ENCODE measurements at regions not wholly inside any gene's neighbourhood (a gene's known extent, or its start where the extent isn't known, plus 50 kb on each side); places are given as distances from the start of the nearest gene placed in this dataset.
"Not testable (repeated sequence)": the region's sequence is repeated elsewhere in the genome, so short reads cannot be mapped to it uniquely, and the experiment has no call there.

GRCh38 chr18:8995096-8995495 lies 107.4 kb upstream of the NDUFV2 start:
- no peak for DNase-seq

DNA sequence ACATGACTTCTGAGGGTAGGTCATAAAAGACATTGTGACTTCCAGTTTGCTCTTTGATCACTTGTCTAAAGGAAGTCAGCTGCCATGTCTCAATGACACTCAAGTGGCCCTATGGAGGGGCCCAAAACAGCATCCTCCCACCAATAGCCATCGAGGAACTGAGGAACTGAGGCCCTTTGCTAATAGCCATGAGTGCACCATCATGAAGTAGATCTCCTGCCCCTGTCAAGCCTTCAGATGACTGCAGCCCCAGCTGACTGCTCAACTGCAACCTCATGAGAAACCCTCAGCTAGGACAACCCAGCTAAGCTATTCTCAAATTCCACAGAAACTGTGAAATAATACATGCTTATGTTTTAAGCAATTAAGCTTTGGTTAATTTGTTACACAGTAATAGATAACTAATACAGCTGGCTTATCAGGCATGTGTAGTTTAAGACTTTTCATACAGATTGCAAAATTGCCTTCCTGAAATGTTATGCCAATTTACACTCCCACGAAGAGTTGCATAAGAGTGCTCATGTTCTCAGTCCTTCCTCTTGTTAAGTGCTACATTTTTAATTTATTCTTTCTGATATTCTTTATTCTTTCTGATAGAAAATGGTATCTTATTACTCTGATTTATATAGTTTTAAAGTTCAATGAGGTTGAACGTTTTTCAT lies 105.6 kb upstream of the NDUFV2 start:
- DNase-seq, result no peak

DNA sequence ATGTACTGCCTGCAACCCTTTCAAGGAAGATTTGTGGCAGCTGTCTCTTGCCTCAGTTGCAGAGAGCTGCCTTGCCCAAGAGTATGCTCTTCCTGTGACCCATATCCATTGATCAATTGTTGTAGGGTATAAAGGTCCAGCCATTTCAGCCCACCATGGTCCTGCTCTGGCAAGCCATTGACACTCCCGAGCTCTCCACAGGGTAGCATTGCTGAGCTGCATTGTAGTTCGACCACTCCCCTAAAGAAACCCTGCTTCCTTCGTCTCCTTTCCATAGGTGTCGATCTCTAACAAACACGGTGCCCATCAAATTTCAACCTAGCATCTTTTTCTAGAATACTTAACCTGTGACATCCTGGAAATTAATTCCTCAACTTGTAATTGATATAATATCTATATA lies 104.9 kb upstream of the NDUFV2 start:
- DNase-seq, result no peak

DNA sequence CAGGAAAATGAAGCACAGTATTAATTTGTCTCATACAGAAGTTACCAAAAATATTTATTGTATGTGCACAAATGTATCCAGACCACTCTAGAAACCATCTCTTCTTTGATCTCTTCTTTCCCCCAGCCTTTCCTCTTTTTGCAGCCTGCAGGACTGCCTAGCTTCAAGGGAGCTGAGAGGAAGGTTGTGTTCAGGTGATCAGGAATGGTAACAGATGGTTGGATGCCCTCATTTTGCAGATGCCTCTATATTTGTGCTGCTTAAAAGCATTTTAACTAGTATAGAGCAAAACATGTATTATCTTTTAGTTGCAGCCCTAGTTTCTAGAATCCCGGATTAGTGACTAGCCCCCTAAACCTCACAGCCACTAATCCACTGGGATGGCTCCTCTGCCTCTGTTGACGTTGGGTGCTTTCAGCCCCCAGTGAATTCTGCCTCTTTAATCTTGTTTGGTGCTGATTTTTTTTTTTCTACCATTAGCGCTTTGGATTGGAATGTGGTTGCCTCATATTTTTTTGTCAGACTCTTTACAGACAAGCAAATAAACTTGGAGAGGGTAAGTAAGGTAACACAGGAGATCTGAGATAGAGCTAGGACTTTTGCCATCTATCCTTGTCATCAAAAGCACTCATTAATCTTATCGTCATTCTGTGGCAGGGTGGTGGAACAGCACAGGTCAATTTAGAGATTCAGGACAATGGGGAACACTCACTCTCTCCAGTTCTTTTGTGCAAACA lies 103.8 kb upstream of the NDUFV2 start:
- no peak for DNase-seq

DNA sequence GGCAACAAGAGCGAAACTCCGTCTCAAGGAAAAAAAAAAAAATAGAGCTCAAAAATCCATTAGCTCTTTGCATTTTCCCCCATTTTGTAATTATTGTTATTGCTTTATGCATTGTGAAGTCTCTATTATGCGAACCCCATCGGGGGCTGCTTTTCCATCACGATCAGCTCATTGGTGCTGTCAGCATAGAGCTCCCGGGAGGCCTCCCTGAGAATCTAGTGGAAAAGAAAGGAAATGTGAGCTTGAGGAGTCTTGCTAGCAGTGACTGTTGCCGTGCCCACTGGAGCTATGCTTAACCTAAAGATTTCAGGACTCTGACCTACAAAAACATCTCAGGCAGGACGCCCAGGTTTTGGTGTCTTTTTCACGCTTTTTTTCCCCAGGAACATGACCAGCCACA lies 102.6 kb upstream of the NDUFV2 start:
- no peak for DNase-seq

DNA sequence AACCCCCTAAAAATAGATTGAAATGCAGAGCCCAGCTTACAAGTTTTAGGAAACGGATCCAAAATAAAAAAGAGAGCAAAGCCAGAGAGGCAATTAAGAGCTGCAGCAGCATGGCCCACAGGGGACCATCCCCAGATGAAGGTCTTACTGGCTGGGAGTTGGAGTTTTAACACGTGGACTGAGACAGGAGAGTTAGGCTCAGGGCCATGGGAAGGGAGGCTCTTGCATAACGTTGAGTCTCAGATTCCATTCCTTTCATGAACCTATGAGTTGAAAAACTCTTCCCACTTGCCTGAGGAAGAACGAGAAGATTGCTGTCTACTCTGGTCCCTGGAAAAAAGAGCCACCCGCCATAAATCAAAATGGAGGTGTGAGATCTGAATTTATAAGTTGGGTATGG lies 101.8 kb upstream of the NDUFV2 start:
- DNase-seq, result no peak

GRCh38 chr18:9001209-9001608 lies 101.3 kb upstream of the NDUFV2 start:
- DNase-seq, result no peak

DNA sequence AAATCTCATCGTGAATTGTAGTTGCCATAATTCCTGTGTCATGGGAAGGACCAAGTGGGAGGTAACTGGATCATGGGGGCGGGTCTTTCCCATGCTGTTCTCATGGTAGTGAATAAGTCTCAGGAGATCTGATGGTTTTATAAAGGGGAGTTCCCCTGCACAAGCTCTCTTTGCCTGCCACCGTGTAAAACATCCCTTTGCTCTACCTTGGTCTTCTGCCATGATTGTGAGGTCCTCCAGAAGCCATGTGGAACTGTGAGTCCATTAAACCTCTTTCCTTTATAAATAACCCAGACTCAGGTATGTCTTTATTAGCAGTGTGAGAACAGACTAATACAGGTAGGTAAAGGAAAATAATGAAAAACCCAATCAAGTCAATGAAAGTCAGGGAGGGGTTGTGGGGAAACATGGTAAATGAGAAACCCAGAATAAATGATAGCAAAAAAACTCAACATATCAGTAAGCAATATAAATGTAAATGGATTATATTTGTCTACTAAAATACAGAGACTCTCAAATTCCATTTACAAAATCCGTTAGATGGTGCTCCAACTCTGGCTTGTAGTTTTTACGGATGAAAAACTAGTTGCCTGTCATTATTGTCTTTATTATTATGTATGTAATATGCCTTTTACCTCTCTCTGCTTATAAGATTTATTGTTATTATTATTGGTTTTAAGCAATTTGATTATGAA lies 98.9 kb upstream of the NDUFV2 start:
- DNase-seq, result no peak

GRCh38 chr18:9004308-9004707 lies 98.2 kb upstream of the NDUFV2 start:
- DNase-seq, result not testable (repeated sequence)

DNA sequence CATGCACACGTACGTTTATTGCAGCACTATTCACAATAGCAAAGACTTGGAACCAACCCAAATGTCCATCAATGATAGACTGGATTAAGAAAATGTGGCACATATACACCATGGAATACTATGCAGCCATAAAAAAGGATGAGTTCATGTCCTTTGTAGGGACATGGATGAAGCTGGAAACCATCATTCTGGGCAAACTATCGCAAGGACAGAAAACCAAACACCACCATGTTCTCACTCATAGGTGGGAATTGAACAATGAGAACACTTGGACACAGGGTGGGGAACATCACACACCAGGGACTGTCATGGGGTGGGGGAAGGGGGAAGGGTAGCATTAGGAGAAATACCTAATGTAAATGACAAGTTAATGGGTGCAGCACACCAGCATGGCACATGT lies 94.8 kb upstream of the NDUFV2 start:
- not testable (repeated sequence) for DNase-seq

DNA sequence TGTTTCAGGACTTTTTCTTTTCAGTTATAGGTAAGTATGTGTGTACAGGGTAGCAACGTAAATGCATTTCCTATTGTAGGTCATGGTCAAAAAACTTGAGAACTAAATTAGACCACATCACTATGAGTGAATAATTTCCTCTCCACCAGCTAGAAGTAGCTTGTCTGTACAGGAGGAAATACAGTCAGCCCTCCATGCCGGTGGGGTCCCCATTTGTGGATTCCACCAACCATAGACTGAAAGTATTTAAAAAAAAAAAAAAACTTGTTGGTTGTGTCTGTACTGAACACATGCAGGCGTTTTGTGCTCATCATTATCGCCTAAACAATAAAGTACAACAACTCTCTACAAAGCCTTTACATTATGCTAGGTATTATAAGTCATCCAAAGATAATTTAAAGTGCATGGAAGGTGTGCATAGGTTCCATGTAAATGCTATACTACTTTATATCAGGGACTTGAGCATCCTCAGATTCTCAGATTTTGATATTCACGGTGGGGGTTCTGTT lies 94.2 kb upstream of the NDUFV2 start:
- no peak for DNase-seq

GRCh38 chr18:9008709-9009635 lies 93.5 kb upstream of the NDUFV2 start:
- no peak for DNase-seq

DNA sequence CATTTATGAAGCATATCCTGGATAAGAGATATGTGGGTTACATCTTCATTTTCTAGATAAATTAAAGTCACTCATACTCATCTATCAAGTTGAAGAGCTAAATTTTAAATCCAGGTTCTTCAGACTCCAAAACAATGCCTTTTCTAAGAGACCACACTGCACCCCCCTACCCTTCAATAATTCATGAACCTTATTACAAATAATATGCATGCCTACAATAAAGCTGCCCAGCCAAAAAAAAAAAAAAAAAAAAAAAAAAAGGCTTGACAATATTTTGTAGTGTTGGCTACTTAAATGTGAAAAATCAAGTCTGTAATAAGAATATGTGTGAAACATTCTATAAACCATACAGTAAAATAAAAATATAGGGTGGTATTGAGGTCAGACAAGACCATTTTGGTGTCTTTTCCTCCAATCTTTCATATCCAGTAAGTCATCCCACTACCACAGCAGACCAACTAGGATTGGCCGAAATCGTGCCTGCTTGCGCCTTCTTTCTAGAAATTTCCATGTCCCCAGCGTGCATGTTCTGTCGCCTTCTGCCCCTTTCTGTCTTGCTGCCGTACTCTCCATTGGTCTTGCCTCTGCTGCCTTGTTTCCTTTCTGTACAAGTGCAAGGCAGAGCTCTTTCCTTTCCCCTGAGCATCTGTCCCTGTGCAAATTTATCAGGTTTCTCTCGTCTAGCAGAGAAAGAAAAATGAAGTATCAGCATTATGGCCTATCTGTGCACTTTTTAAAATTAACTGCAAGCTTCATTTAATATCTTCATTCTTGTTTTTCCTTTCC lies 92.6 kb upstream of the NDUFV2 start:
- DNase-seq, result no peak

GRCh38 chr18:9011431-9011830 lies 91.1 kb upstream of the NDUFV2 start:
- DNase-seq, result no peak

DNA sequence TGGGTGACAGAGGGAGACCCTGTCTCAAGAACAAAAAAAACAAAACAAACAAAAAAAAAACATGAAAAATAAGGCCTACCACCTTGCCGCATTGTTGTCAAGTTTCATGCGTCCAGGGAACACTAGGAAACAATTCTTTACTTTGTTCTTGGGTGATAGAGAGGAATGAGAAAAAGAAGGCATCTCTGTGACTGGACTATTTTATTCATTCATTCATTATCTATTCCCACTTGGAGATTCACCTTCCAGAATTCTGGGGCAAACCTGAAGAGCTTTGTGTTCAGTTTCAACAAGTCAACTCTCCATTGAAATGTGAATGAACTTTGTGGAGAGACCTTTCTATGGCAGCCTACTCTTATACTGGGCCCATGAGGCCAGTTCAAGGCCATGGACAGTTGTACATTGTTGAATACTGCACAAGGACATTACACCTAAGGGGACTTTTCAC lies 88.5 kb upstream of the NDUFV2 start:
- no peak for DNase-seq

DNA sequence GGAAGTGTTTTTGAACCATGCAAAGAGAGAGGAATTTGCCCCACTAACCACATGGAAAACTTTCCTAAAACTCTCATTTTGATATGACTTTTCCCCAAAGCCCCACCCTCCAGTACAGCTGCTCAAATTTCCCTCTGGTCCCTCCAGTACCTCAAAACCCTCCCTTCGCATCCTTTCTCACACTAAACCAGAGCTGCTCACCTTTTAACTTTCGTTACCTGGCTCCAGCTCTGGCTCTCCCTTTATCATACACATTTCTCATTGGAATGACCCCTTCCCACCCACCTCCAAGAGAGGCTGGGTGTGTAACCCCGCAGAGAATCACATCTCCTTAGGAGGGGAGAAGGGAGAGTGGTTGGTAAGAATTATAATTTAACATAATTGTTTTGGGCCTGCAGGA lies 86.8 kb upstream of the NDUFV2 start:
- no peak for DNase-seq

- DNase-seq, result no peak
Measured at GRCh38 chr18:9016633-9017166, 85.8 kb upstream of the NDUFV2 start.

DNA sequence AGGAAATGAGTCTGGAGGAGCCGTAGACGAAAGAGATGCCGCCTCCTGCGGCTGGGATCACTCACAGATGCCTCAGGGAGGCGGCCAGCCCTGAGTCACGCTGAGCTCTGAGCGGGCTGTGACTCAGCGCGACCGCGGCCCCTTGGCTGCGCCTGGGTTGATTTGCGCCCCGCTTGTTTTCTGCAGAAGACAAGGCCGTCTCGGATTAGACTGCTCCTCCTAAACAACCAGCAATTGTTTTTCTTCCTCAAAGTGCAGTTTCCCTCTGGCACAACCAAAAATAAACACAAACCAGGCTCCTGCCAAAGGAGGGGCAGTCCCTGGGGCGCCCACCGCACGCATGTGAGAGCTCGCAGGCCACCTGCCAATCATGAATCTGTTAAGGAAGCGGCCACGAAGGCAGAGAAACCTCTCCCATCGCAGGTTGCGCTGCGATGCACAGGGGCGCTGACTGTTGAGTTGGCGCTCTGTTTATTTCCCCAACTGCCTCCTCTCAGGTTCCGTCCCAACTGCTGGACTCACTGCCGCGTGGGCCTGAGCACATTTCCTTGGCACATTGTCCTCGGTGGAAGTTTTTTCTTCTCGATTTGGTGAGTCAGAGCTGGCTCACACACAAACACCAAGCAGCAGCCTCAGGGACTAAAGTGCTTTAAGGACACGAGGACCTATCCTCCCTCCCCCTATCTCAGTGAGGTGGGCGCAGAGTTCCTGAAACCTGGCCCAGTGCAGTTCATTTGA lies 85.2 kb upstream of the NDUFV2 start:
- peak; percentile 89 for DNase-seq

- DNase-seq, result no peak
Measured at GRCh38 chr18:9017905-9018227, 84.6 kb upstream of the NDUFV2 start.

- no peak for DNase-seq
Measured at GRCh38 chr18:9019135-9019534, 83.4 kb upstream of the NDUFV2 start.

- DNase-seq, result no peak
Measured at GRCh38 chr18:9020221-9020620, 82.3 kb upstream of the NDUFV2 start.

All from activated CD8-positive, alpha-beta memory T cell treated with anti-CD3 and anti-CD28 coated beads, Interleukin-2, amount 50 U/mL, for 48 hours (primary cell).